ENCODE measurements at regions not wholly inside any gene's neighbourhood (a gene's known extent, or its start where the extent isn't known, plus 50 kb on each side); places are given as distances from the start of the nearest gene placed in this dataset.
"Not testable (repeated sequence)": the region's sequence is repeated elsewhere in the genome, so short reads cannot be mapped to it uniquely, and the experiment has no call there.

DNA sequence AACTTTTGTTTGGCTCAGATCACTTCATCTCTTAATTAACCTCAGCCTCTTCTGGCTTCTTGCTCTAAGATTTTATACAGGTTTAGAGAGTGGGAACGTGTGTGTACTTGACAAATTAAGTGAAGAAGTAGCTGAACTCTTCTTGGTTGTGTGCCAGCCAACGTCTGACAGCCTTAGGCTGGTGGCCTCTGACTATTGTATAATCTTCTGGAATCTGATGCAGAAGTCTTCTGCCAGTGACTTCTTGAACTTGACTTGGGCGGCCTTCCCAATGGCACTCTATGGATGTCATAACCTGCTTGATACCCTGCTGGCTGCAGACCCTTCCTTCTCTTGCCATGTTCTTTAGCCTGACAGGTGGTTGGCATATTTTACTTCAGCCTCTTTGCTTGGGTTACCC lies 660.5 kb downstream of the DOK5 start:
- CTCF ChIA-PET, result no interaction called here
- POLR2A ChIA-PET (ENCODE audit: low non-redundant PET), result no interaction called here
- intact Hi-C loops (cut with micrococcal nuclease; ENCODE audit: unreplicated experiment), result no loop called here

DNA sequence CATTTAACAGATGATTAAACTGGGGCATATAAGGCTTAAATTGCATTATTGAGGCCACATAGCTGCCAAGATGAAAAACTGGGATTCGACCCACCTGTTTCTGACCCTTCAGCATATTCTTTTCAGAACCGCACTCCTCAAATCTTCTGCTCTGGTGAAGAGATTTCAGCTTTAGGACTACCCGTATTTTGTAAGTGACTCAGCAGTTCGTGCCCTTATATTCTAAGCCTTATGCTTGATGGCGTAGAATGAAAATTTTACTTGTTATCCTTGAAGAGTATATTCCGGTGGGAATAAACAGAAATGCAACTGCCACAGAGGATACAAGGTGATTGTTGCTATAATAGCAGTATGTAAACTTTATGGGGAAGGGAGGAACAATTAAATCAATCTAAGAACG lies 657.1 kb downstream of the DOK5 start:
- no peak for DNase-seq (ENCODE audit: low spot score)
- Histone ChIP-seq H3K27ac (ENCODE audit: low read depth, low read length, poor library complexity, severe bottlenecking) (no peak overlapping the region), H3K36me3 (ENCODE audit: insufficient read depth, low read length, poor library complexity, severe bottlenecking) (no peaks in the 10 kb centered on the region), H3K4me3 (ENCODE audit: low read depth, low read length, poor library complexity, severe bottlenecking) (no peak overlapping the region), H3K4me1 (ENCODE audit: insufficient read depth, low read length, poor library complexity, severe bottlenecking) (no peaks in the 10 kb centered on the region), H3K27me3 (replicated peaks; ENCODE audit: insufficient read depth, low read depth, low read length, poor library complexity) (no peaks in the 10 kb centered on the region), H3K9me3 (ENCODE audit: low read depth, low read length, poor library complexity, severe bottlenecking) (peaks cover 4% of the 10 kb centered on the region)
- TF ChIP-seq EZH2 (IDR thresholded peaks at IDR 0.05; ENCODE audit: borderline replicate concordance, low read depth, low read length, poor library complexity, severe bottlenecking) (no peak), CTCF (conservative IDR thresholded peaks at IDR 0.05; ENCODE audit: low read depth, low read length) (no peak)
- no TSS peak for BruUV-seq (replicated peaks)
- POLR2A ChIA-PET (ENCODE audit: low non-redundant PET), result no interaction called here
- intact Hi-C loops (cut with micrococcal nuclease; ENCODE audit: unreplicated experiment), result no loop called here
- CTCF ChIA-PET, result no interaction called here

More for the DNA sequence above, 660.5 kb downstream of the DOK5 start:
- no peak for DNase-seq (ENCODE audit: low spot score)
- Histone ChIP-seq H3K27me3 (replicated peaks; ENCODE audit: insufficient read depth, low read depth, low read length, poor library complexity) (no peaks in the 10 kb centered on the region), H3K4me1 (ENCODE audit: insufficient read depth, low read length, poor library complexity, severe bottlenecking) (no peaks in the 10 kb centered on the region), H3K27ac (ENCODE audit: low read depth, low read length, poor library complexity, severe bottlenecking) (no peak overlapping the region), H3K9me3 (ENCODE audit: low read depth, low read length, poor library complexity, severe bottlenecking) (peaks cover 8% of the 10 kb centered on the region), H3K4me3 (ENCODE audit: low read depth, low read length, poor library complexity, severe bottlenecking) (no peak overlapping the region), H3K36me3 (ENCODE audit: insufficient read depth, low read length, poor library complexity, severe bottlenecking) (no peaks in the 10 kb centered on the region)
- no peak for TF ChIP-seq EZH2 (IDR thresholded peaks at IDR 0.05; ENCODE audit: borderline replicate concordance, low read depth, low read length, poor library complexity, severe bottlenecking)
- no peak for TF ChIP-seq CTCF (conservative IDR thresholded peaks at IDR 0.05; ENCODE audit: low read depth, low read length)
- BruUV-seq (replicated peaks), result no TSS peak

DNA sequence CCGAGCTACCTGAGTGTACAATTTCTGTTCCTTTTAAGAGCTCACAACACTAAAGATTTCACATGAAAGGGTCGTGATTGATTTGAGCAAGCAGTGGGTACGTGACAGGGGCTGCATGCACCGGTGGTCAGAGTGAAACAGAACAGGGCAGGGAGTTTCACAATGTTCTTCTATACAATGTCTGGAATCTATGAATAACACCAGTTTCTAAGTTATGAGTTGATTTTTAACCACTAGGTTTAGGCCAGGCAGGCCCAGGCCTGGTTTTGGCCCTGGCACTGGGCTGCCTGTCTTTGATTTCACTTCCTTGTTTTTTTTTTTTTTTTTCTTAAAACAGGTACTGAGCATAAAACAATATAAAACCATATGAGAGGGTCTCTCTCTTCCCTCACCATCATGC lies 642.2 kb downstream of the DOK5 start:
- H3K27ac ChIP-seq (ENCODE audit: low read depth, low read length, poor library complexity, severe bottlenecking); H3K36me3 ChIP-seq (ENCODE audit: insufficient read depth, low read length, poor library complexity, severe bottlenecking); DNase-seq (ENCODE audit: low spot score); BruUV-seq (replicated peaks); intact Hi-C loops (cut with micrococcal nuclease; ENCODE audit: unreplicated experiment); H3K4me1 ChIP-seq (ENCODE audit: insufficient read depth, low read length, poor library complexity, severe bottlenecking); H3K4me3 ChIP-seq (ENCODE audit: low read depth, low read length, poor library complexity, severe bottlenecking); H3K9me3 ChIP-seq (ENCODE audit: low read depth, low read length, poor library complexity, severe bottlenecking); H3K27me3 ChIP-seq (replicated peaks; ENCODE audit: insufficient read depth, low read depth, low read length, poor library complexity); CTCF ChIA-PET: not testable (repeated sequence)
- POLR2A ChIA-PET (ENCODE audit: low non-redundant PET), result interaction anchor here (0.6 kb wide), 1 partner anchor 58 kb away, joined by 3 read pairs; no protein-coding TSS in a partner anchor

DNA sequence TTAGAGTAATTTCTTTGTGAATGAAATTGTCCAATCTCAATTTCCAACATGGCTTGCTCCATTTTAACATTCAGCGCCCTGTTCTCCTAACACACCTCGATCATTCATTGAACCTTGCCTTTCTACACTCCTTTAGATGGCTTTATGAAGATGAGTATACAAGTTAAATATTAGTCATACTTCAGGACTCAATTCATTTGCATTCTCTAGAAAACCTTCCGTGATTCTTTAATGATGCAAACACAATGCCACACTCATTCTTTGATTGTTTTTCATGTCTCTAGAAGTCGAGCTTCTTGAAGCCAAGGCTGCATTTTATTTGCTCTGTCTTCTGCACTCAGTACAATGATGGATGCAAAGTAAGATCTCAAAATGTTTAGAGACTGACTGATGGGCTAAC lies 641.2 kb downstream of the DOK5 start:
- POLR2A ChIA-PET (ENCODE audit: low non-redundant PET), result no interaction called here
- intact Hi-C loops (cut with micrococcal nuclease; ENCODE audit: unreplicated experiment), result no loop called here
- Histone ChIP-seq H3K36me3 (ENCODE audit: insufficient read depth, low read length, poor library complexity, severe bottlenecking) (no peaks in the 10 kb centered on the region), H3K4me3 (ENCODE audit: low read depth, low read length, poor library complexity, severe bottlenecking) (no peak overlapping the region), H3K27ac (ENCODE audit: low read depth, low read length, poor library complexity, severe bottlenecking) (no peak overlapping the region), H3K9me3 (ENCODE audit: low read depth, low read length, poor library complexity, severe bottlenecking) (peaks cover 5% of the 10 kb centered on the region), H3K4me1 (ENCODE audit: insufficient read depth, low read length, poor library complexity, severe bottlenecking) (no peaks in the 10 kb centered on the region), H3K27me3 (replicated peaks; ENCODE audit: insufficient read depth, low read depth, low read length, poor library complexity) (no peaks in the 10 kb centered on the region)
- BruUV-seq (replicated peaks), result no TSS peak
- CTCF ChIA-PET, result no interaction called here
- TF ChIP-seq EZH2 (IDR thresholded peaks at IDR 0.05; ENCODE audit: borderline replicate concordance, low read depth, low read length, poor library complexity, severe bottlenecking), result no peak
- TF ChIP-seq CTCF (conservative IDR thresholded peaks at IDR 0.05; ENCODE audit: low read depth, low read length), result no peak
- DNase-seq (ENCODE audit: low spot score), result no peak
